Gastrocnemius medialis (tissue), 4 donors: ENCODE measurements at regions not wholly inside any gene's neighbourhood (a gene's known extent, or its start where the extent isn't known, plus 50 kb on each side); places are given as distances from the start of the nearest gene placed in this dataset.

Experiments used
- CTCF ChIP-seq, 5 experiments: fragments of 450-650 bp in 3 of 5; fragments of 200-600 bp in 2 of 5; sonication (generic) in 2 of 5; IDR thresholded peaks in 4 of 5; conservative IDR thresholded peaks in 1 of 5; 1 replicate in 4 of 5; 2 replicates in 1 of 5; pipeline ENCODE4 v1.5.1; 2016 to 2019; ENCODE audit warnings: antibody characterized with exemption in 5 of 5, mild to moderate bottlenecking in 3 of 5, moderate library complexity in 3 of 5
- POLR2A ChIP-seq, 2 donors: fragments of 450-650 bp; IDR thresholded peaks; one replicate each; pipeline ENCODE4 v1.6.1; 2017; ENCODE audit warnings: antibody characterized with exemption in 2 of 2, mild to moderate bottlenecking in 2 of 2, moderate library complexity in 2 of 2

- TF ChIP-seq CTCF (IDR thresholded peaks at IDR 0.05 in 4 of 5, conservative IDR thresholded peaks at IDR 0.05 in 1 of 5), result no peak
- no peak for TF ChIP-seq POLR2A (IDR thresholded peaks at IDR 0.05)
Observed at GRCh38 chr9:27659001-27659400, 85.7 kb upstream of the C9orf72 start.
